ENCODE measurements at regions not wholly inside any gene's neighbourhood (a gene's known extent, or its start where the extent isn't known, plus 50 kb on each side); places are given as distances from the start of the nearest gene placed in this dataset.

- DNase-seq: no peak
These were observed 604.8 kb upstream of the IGFBP3 start for GRCh38 chr7:46525876-46526275.

- no peak for DNase-seq
These were observed 603.3 kb upstream of the IGFBP3 start for GRCh38 chr7:46524350-46524749.

- DNase-seq: no peak
These were observed 601.4 kb upstream of the IGFBP3 start for GRCh38 chr7:46522354-46522906.

GRCh38 chr7:46518713-46519112 is 597.6 kb upstream of the IGFBP3 start:
- DNase-seq: no peak

GRCh38 chr7:46515844-46516590 is 594.9 kb upstream of the IGFBP3 start:
- no peak for DNase-seq

GRCh38 chr7:46513447-46513848 is 592.4 kb upstream of the IGFBP3 start:
- DNase-seq: no peak

- DNase-seq: no peak
These were observed 591.9 kb upstream of the IGFBP3 start for GRCh38 chr7:46512891-46513413.

GRCh38 chr7:46511442-46512215 is 590.6 kb upstream of the IGFBP3 start:
- no peak for DNase-seq

GRCh38 chr7:46508583-46508982 is 587.5 kb upstream of the IGFBP3 start:
- no peak for DNase-seq

- no peak for DNase-seq
These were observed 586.5 kb upstream of the IGFBP3 start for GRCh38 chr7:46507560-46507959.

- no peak for DNase-seq
These were observed 573.4 kb upstream of the IGFBP3 start for GRCh38 chr7:46494441-46494840.

- DNase-seq: no peak
These were observed 573.0 kb upstream of the IGFBP3 start for GRCh38 chr7:46494028-46494427.

- no peak for DNase-seq
These were observed 572.1 kb upstream of the IGFBP3 start for GRCh38 chr7:46493196-46493595.

- no peak for DNase-seq
These were observed 571.4 kb upstream of the IGFBP3 start for GRCh38 chr7:46492466-46492865.

- no peak for DNase-seq
These were observed 569.3 kb upstream of the IGFBP3 start for GRCh38 chr7:46490406-46490805.

GRCh38 chr7:46489106-46489505 is 568.0 kb upstream of the IGFBP3 start:
- DNase-seq: no peak

- DNase-seq: no peak
These were observed 567.5 kb upstream of the IGFBP3 start for GRCh38 chr7:46488607-46489006.

- DNase-seq: no peak
These were observed 565.5 kb upstream of the IGFBP3 start for GRCh38 chr7:46486256-46487206.

GRCh38 chr7:46485481-46486065 is 564.5 kb upstream of the IGFBP3 start:
- DNase-seq: no peak

- DNase-seq: no peak
These were observed 563.8 kb upstream of the IGFBP3 start for GRCh38 chr7:46484906-46485305.

- DNase-seq: no peak
These were observed 559.5 kb upstream of the IGFBP3 start for GRCh38 chr7:46480619-46481018.

GRCh38 chr7:46479680-46480079 is 558.6 kb upstream of the IGFBP3 start:
- no peak for DNase-seq
